ENCODE measurements at regions not wholly inside any gene's neighbourhood (a gene's known extent, or its start where the extent isn't known, plus 50 kb on each side); places are given as distances from the start of the nearest gene placed in this dataset.
"Not testable (repeated sequence)": the region's sequence is repeated elsewhere in the genome, so short reads cannot be mapped to it uniquely, and the experiment has no call there.

- DNase-seq: no peak
These were observed 922.8 kb upstream of the GJE1 start for GRCh38 chr6:141209890-141210289.

DNA sequence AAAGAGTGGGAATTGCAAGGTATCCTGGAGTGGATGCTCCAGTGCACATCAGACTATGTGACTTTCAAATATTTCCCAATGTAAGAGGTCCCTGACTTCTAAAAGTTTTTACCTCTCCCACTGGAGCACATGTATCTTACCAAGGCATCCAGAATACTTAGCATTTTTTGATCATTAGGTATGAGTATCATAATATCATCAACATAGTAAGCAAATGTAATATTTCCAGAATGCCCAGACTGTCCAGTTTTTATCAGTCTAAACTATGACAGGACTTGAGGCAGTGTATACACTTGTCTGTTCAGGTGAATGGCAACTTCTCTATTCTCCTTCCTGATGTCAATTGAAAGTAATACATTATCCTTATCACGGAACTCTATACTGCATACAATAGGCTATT, 924.6 kb upstream of the GJE1 start:
- no peak for DNase-seq

DNA sequence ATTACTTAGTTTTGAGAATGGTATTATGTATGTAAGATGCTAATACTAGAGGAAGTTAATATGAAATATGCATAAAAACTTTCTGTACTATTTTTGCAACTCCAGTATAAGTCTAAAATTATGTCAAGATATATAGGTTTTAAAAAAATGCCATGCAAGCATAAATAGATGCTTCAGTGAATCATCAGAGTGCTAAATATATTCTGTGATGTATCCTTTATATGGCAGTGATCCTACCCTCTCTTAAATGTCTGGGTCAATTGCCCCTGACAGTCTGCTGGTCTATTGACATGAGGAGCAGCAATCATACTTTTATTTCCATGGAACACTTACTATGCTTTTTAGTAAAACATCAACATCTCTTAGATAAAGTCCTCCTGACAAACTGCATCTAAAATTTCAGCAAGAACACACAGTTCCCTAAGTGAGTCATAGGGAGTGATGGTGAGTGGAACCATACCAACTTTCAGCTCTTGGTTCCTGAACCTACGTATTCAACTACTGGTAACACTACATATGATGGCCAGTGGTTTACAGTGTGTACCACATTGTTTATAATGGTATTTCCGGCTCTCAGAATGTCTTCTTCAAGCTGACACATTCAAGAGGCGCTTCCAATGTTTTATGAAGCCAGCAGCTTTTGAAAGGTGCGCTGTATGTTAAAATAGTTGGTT, 928.7 kb upstream of the GJE1 start:
- no peak for DNase-seq

- DNase-seq: no peak
These were observed 930.1 kb upstream of the GJE1 start for GRCh38 chr6:141202626-141203025.

- no peak for DNase-seq
These were observed 933.7 kb upstream of the GJE1 start for GRCh38 chr6:141199074-141199473.

DNA sequence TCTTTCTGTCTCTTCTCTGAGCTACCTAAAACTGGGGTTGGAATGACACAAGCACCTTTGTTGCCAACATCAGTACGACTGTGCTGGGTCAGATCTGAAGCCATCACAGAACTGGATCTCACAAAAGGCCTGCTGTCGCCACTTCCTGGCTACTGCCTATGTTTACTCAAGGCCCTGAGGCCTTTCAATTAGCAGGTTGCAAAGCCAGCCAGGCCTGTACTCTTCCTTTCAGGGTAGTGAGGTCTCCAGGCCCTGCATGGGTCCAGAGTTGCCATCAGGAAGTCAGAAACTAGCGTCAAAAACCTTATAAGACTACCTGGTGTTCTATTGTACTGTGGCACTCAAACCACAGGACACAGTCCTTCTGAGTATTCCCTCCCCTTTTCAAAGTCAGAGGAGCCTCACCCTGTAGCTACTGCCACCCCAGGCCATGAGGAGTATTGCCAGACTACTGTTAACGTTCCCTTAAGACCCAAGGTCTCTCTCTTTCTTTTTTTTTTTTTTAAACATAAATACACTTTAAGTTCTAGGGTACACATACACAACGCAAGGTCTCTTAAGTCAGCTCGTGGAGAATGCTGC, 937.4 kb upstream of the GJE1 start:
- DNase-seq: no peak

GRCh38 chr6:141183368-141183767, 949.4 kb upstream of the GJE1 start:
- DNase-seq: no peak

GRCh38 chr6:141175458-141175857, 957.3 kb upstream of the GJE1 start:
- DNase-seq: not testable (repeated sequence)

DNA sequence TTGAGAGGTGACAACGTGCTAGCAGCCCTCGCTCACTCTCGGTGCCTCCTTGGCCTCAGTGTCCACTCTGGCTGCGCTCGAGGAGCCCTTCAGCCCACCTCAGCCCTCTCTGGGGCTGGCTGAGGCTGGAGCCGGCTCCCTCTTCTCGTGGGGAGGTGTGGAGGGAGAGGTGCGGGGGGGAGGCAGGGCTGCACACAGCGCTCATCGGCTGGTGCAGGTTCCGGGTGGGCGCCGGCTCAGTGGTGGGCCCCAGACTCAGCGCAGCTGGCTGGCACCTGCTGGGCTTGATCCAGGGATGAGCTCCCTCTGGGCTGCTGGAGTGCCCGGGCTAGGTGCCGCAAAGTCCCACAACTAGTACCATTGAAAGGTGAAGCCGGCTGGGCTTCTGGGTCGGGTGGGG, 957.8 kb upstream of the GJE1 start:
- DNase-seq: no peak

GRCh38 chr6:141173529-141173928, 959.2 kb upstream of the GJE1 start:
- no peak for DNase-seq

- no peak for DNase-seq
These were observed 963.3 kb upstream of the GJE1 start for GRCh38 chr6:141169419-141169818.

DNA sequence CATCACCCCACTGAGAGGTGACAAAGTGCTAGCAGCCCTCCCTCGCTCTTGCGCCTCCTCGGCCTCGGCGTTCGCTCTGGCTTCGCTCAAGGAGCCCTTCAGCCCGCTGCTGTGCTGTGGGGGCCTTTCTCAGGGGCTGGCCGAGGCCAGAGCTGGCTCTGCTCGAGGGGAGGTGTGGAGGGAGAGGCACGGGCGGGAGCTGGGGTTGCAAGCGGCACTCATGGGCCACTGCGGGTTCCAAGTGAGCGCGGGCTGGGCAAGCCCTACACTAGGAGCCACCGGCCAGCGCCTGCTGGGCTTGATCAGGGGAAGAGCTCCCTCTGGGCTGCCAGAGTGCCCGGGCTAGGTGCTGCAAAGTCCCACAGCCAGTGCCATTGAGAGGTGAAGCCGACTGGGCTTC, 964.8 kb upstream of the GJE1 start:
- no peak for DNase-seq

DNA sequence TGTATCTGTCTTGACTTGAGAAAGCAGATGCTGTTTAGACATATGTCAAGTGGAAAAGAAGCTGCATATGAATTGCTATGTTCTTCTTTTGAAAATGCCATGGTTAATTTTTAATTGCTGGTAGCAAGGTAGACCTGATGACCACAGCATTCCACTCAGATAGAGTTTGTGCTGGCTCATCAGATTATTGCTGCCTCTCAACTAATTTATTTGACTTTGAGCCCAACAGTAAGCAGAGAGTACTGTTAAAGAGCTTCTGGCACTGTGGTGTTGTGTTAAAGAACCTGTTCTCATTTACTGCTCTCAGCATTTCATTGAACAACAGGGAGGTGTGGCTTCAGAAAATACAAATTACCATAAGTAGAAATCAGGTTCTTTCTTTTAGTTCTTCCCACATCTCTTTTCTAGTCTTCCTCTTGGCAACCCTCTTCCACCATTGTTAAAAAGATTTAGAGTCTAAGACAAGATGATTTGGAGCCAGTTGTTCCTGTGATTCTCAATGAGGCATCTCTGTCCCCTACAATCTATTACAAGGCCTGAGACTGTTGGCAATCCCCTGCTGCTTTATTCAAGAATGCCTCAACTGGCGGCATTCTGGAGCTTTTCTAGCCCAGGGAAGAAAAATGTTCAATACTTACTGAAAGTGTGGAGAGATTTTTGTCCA, 967.6 kb upstream of the GJE1 start:
- no peak for DNase-seq

- DNase-seq: no peak
These were observed 968.5 kb upstream of the GJE1 start for GRCh38 chr6:141164042-141164743.

DNA sequence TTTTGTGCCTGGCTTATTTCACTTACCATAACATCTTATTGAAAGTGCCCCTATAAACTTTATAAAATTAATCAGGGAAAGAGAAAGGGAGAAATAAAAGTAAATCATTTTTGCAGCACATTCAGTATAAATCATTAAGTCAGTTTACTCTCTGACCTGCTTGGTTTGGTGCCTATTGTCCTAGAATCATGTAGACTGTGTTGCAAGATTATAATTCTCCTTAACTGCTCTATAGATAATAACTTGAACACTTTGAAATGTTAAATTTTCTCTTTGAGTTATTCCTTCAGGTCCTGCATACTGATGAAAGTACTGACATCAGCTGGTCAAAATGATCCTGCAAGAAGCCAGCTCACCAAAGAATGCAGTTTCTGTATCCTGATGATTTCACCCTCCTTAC, 969.6 kb upstream of the GJE1 start:
- no peak for DNase-seq

- no peak for DNase-seq
These were observed 974.0 kb upstream of the GJE1 start for GRCh38 chr6:141158740-141159139.

DNA sequence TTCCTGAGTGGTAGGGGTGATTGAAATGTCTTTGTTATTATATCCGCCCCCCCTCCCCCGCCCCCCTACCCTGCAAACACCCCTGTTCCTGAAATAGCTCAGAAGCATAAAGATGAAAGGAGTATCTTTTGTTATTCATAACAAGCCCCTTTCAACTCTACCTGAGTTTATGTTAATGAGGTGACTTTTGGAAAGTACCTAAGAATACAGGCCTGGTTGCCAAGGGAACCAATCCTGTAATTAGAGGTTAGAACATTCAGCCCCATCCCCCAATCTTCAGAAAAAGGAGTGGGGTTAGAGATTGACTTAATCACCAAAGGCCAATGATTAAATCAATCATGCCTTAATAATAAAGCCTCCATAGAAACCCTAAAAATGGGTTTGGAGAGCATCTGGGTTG, 979.2 kb upstream of the GJE1 start:
- no peak for DNase-seq

DNA sequence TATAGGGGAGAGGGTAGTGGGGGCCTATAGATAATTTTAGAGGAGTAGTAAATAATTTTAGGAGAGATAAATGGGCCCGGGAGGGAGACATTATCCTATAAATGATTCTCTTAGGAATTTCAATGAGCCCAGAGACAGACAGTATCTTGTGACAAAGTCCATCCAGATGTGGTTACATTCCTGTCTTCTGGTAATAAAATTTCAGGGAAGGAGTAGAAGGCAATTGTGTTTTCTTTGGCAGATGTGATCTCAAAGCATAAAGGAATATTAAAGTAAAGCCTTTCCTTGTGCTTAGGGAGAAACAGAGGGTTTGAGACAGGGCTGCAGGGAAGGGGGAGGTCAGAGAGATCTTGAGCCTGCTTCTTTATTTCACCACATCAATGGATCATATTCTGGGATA, 979.8 kb upstream of the GJE1 start:
- no peak for DNase-seq

DNA sequence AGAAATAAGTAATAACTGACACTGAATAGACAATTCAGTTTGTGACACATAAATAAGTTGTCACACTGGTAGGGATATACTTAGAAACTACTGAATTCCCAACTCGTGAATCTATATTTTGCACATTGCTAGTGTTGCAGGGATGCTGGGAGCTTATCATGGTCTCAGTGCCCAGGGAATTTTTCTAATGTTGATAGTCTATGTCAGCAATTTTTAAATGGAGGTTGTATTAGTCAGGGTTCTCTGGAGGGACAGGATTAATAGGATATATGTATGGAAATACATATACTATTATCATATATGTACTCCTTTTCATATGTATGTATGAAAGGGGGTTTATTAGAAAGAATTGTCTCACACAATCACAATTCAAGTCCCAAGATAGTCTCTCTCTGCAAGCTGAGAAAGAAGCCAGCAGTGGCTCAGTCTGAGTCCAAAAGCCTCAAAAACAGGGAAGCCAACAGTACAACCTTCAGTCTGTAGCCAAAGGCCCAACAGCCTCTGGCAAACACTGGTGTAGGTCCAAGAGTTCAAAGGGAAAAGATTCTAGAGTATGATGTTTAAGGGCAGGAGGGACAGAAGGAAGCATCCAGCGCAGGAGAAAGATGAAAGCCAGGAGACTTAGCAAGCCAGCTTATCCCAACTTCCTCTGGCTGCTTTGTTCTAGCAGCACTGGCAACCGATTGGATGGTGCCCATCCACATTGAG, 980.9 kb upstream of the GJE1 start:
- DNase-seq: no peak

DNA sequence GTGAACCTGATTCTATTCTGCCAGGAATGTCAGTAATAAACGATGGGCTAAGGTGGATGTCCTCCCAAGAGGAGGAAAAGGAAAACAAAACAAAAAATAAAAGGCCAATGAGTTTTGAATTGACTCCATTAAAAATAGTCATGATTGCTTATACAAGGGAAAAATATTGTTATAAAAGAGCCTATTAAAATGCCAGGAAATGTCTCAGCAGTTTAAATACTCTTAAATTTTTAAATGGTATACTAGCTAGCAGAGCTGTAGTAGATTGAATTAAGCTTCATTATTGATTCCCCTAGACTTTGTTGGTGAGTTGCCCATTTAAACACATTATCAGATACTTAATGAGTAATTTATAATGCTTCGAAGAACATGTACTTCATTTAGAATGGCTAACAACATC, 990.9 kb upstream of the GJE1 start:
- no peak for DNase-seq

DNA sequence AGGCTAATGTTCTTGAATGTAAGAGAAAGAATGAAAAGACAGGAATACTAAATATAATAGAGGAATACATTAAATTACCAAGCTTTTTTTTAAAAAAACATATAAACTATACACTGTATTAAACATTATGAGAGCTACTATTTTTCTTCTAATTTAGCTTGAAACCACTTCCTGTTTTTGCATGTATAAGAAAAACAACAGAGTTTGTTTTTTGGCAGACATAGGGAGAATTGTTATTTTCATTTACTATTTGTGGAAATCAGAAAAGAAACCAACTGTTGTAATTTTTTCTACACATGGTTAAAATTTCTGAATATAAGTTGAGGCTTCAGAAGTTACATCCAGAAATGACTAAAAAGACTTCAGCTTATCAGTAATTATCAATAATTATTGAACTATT, 991.8 kb upstream of the GJE1 start:
- no peak for DNase-seq

GRCh38 chr6:141139461-141139860, 993.3 kb upstream of the GJE1 start:
- no peak for DNase-seq

DNA sequence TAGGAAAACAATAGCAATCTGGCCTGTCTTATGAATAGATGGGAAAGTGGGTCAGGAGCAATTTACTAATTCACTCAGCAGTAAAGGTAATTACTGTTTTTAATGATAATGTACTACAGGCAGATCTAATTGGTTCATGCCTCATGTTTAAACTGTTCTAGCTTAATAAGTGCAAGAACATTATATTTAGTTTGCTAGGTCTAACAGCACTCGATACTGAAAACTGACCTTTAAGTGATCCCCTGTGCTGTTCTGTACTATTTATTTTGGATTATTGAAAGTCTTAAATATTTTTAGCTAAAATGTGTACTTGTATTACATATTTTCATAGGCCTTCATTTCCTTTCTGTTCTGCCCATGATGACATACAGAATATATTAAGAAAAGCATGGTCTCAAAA, 998.0 kb upstream of the GJE1 start:
- DNase-seq: no peak

All from activated T-cell treated with anti-CD3 and anti-CD28 coated beads, Interleukin-2, amount 50 U/mL, for 48 hours (primary cell).